Astrocyte of the spinal cord (primary cell): ENCODE measurements at regions not wholly inside any gene's neighbourhood (a gene's known extent, or its start where the extent isn't known, plus 50 kb on each side); places are given as distances from the start of the nearest gene placed in this dataset.

Source experiments
- DNase-seq: peaks from one replicate; pipeline ENCODE4 v3.0.0; 2011; ENCODE audit warnings: low read depth, low spot score
- H3K4me3 ChIP-seq: 2 replicates; pipeline ENCODE4 v1.5.1; 2011; ENCODE audit warnings: low read depth, mild to moderate bottlenecking, low read length, moderate library complexity
- CTCF ChIP-seq: IDR thresholded peaks from 2 replicates; pipeline ENCODE4 v1.5.1; 2012; ENCODE audit warnings: low read depth, mild to moderate bottlenecking, low read length, inconsistent platforms
- in situ Hi-C: cut with HindIII; loops from 2 replicates; pipeline ENCODE4 v1.10.0; 2017; ENCODE audit warnings: low sequenced_read_pairs

DNA sequence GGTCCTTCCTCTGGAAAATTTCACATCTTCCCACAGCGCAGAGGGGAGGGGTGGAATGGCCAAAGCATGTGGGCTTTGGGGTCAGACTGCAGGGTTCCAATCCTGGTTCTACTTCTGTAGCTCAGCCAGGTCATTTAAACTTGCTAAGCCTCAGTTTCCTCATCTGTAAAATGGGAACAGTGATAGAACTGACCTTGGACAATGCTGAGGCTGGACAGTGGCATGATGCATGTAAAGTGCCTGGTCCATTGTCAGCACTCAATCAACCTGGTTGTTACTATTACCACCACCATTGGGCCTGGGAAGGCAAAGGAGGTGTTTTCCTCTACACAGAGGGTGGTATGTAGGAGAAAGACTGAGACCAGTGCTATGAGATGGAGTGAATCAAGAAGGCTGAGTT is 162.8 kb downstream of the VRK1 start:
- in situ Hi-C loops: no loop called here
- DNase-seq: no peak
- H3K4me3 ChIP-seq: no peak overlapping the region
- no peak for TF ChIP-seq CTCF

- TF ChIP-seq CTCF: no peak
- H3K4me3 ChIP-seq: no peak overlapping the region
- DNase-seq: no peak
- in situ Hi-C loops: no loop called here
Measured at GRCh38 chr14:96960598-96961116, 163.5 kb downstream of the VRK1 start.

DNA sequence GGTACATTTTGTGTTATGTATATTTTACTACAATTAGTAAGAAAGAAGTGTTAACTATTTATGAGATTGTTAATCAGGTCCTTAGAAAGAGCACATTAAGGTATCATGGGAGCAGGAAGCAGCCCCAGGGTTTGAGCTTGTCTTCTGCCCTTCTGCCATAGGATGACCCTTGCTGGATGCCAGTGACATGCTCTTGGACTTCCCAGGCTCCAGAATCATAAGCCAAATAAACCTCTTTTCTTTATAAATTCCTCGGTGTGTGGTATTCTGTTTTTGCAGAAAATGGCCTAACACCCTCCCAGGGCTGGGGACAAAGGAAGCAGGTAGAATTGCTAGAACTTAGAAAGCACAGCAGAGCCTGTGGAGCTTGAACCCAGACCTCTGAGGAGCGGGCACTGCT is 164.7 kb downstream of the VRK1 start:
- DNase-seq: no peak
- in situ Hi-C loops: no loop called here
- no peak overlapping the region for H3K4me3 ChIP-seq
- TF ChIP-seq CTCF: no peak

GRCh38 chr14:96962337-96962736 is 165.2 kb downstream of the VRK1 start:
- in situ Hi-C loops: no loop called here
- TF ChIP-seq CTCF: no peak
- no peak overlapping the region for H3K4me3 ChIP-seq
- DNase-seq: no peak

GRCh38 chr14:96964726-96965415 is 167.7 kb downstream of the VRK1 start:
- no peak for TF ChIP-seq CTCF
- no peak overlapping the region for H3K4me3 ChIP-seq
- in situ Hi-C loops: no loop called here
- DNase-seq: no peak

GRCh38 chr14:96965885-96966595 is 168.9 kb downstream of the VRK1 start:
- in situ Hi-C loops: no loop called here
- no peak overlapping the region for H3K4me3 ChIP-seq
- no peak for TF ChIP-seq CTCF
- no peak for DNase-seq
